Neural cell (in vitro differentiated cells): ENCODE measurements at regions not wholly inside any gene's neighbourhood (a gene's known extent, or its start where the extent isn't known, plus 50 kb on each side); places are given as distances from the start of the nearest gene placed in this dataset.

ENCODE experiments used
- CTCF ChIP-seq: fragments of 450-650 bp; IDR thresholded peaks from 2 replicates; pipeline ENCODE4 v1.5.1; 2014; ENCODE audit warnings: antibody characterized with exemption, mild to moderate bottlenecking, moderate library complexity; ENCODE audit not compliant: poor library complexity, severe bottlenecking
- EP300 ChIP-seq: fragments of 450-650 bp; conservative IDR thresholded peaks from 2 replicates; pipeline ENCODE4 v1.6.1; 2014; ENCODE audit warnings: antibody characterized with exemption, mild to moderate bottlenecking, moderate library complexity; ENCODE audit not compliant: poor library complexity, severe bottlenecking
- EZH2 ChIP-seq: fragments of 200-600, 300-800 bp; shearing (Covaris generic), sonication (generic); IDR thresholded peaks from 2 replicates; pipeline ENCODE4 v1.6.1; 2014; ENCODE audit warnings: antibody characterized with exemption, low read length, borderline replicate concordance, mild to moderate bottlenecking; ENCODE audit not compliant: insufficient read depth, poor library complexity, severe bottlenecking
- POLR2AphosphoS5 ChIP-seq: IDR thresholded peaks from 2 replicates; pipeline ENCODE4 v1.6.1; 2012
- REST ChIP-seq: IDR thresholded peaks from 2 replicates; pipeline ENCODE4 v1.6.1; 2012; ENCODE audit warnings: borderline replicate concordance

- TF ChIP-seq CTCF (no peak), REST (no peak), EP300 (no peak), POLR2AphosphoS5 (no peak), EZH2 (no peak)
Measured at GRCh38 chr10:130784326-130784725, 527.2 kb downstream of the TCERG1L start.
